Tibial nerve (tissue), 4 donors: ENCODE measurements at regions not wholly inside any gene's neighbourhood (a gene's known extent, or its start where the extent isn't known, plus 50 kb on each side); places are given as distances from the start of the nearest gene placed in this dataset.
"Not testable (repeated sequence)": the region's sequence is repeated elsewhere in the genome, so short reads cannot be mapped to it uniquely, and the experiment has no call there.

Experiments used
- DNase-seq, 2 donors: peaks; one replicate each; pipeline ENCODE4 v3.0.0-alpha.2; 2019; ENCODE audit warnings: low spot score in 2 of 2
- H3K27ac ChIP-seq, 4 donors: fragments of 200-600 bp; sonication (generic) in 3 of 4; one replicate each; pipeline ENCODE4 v1.5.1; 2017 to 2019; ENCODE audit warnings: mild to moderate bottlenecking in 1 of 4
- H3K27me3 ChIP-seq, 2 donors: fragments of 200-600 bp; sonication (generic) in 1 of 2; one replicate each; pipeline versions ENCODE4 v1.5.1 to v1.6.0; 2017 to 2019
- H3K36me3 ChIP-seq, 3 donors: fragments of 200-600 bp; sonication (generic); one replicate each; pipeline ENCODE4 v1.5.1; 2018 to 2019
- H3K4me1 ChIP-seq, 4 donors: fragments of 200-600 bp; sonication (generic) in 3 of 4; one replicate each; pipeline ENCODE4 v1.5.1; 2017 to 2019
- H3K4me3 ChIP-seq, 4 donors: fragments of 200-600 bp; sonication (generic) in 3 of 4; one replicate each; pipeline ENCODE4 v1.5.1; 2017 to 2019; ENCODE audit warnings: mild to moderate bottlenecking in 1 of 4, moderate library complexity in 1 of 4
- H3K9me3 ChIP-seq, 4 donors: fragments of 200-600 bp; sonication (generic) in 3 of 4; one replicate each; pipeline ENCODE4 v1.5.1; 2017 to 2019
- CTCF ChIP-seq, 5 experiments: fragments of 200-600 bp in 3 of 5; fragments of 450-650 bp in 2 of 5; sonication (generic) in 3 of 5; IDR thresholded peaks; one replicate each; pipeline ENCODE4 v1.5.1; 2016 to 2019; ENCODE audit warnings: antibody characterized with exemption in 5 of 5, mild to moderate bottlenecking in 3 of 5, moderate library complexity in 2 of 5
- EP300 ChIP-seq, 2 donors: sonication (generic); formaldehyde crosslinking; IDR thresholded peaks; one replicate each; pipeline ENCODE4 v1.6.1; 2017; ENCODE audit warnings: antibody characterized with exemption in 2 of 2, mild to moderate bottlenecking in 1 of 2
- POLR2A ChIP-seq, 2 donors: fragments of 450-650 bp; IDR thresholded peaks; one replicate each; pipeline ENCODE4 v1.6.1; 2017; ENCODE audit warnings: antibody characterized with exemption in 2 of 2, mild to moderate bottlenecking in 2 of 2, moderate library complexity in 2 of 2
- WGBS, 2 donors: methylation state at CpG; one replicate each; pipeline ENCODE4 v1.1.5; 2018; 5-methylcytosine and 5-hydroxymethylcytosine counted together

GRCh38 chr11:69874984-69875624, 55.9 kb upstream of the FGF3 start:
- Histone ChIP-seq H3K9me3 (no peaks in the 10 kb centered on the region), H3K36me3 (no peaks in the 10 kb centered on the region), H3K4me3 (no peak overlapping the region), H3K27ac (no peak overlapping the region), H3K27me3 (no peaks in the 10 kb centered on the region), H3K4me1 (no peaks in the 10 kb centered on the region)
- no peak for DNase-seq
- TF ChIP-seq EP300 (IDR thresholded peaks at IDR 0.05) (no peak), POLR2A (IDR thresholded peaks at IDR 0.05) (no peak), CTCF (IDR thresholded peaks at IDR 0.05) (no peak)
- WGBS, 2 donors, result 33 to 37% methylated on average over 19 to 21 of the region's 21 CpGs

- no peak overlapping the region for H3K4me3 ChIP-seq
- WGBS, 2 donors, result 80 to 82% methylated on average over 8 to 10 of the region's 10 CpGs
- no peaks in the 10 kb centered on the region for H3K9me3 ChIP-seq
- TF ChIP-seq EP300 (IDR thresholded peaks at IDR 0.05) (no peak), POLR2A (IDR thresholded peaks at IDR 0.05) (no peak), CTCF (IDR thresholded peaks at IDR 0.05) (no peak)
- H3K4me1 ChIP-seq, result no peaks in the 10 kb centered on the region
- no peaks in the 10 kb centered on the region for H3K36me3 ChIP-seq
- peak in 1 of 2 donors; percentile 11 for DNase-seq
- H3K27ac ChIP-seq, result no peak overlapping the region
- no peaks in the 10 kb centered on the region for H3K27me3 ChIP-seq
Observed at GRCh38 chr11:69876013-69876412, 56.8 kb upstream of the FGF3 start.

GRCh38 chr11:69877235-69877634, 58.0 kb upstream of the FGF3 start:
- no peaks in the 10 kb centered on the region for H3K27me3 ChIP-seq
- peak in 1 of 2 donors; percentile 1 for DNase-seq
- 86 to 91% methylated on average over 8 of the region's 8 CpGs for WGBS, 2 donors
- no peaks in the 10 kb centered on the region for H3K36me3 ChIP-seq
- no peak for TF ChIP-seq POLR2A (IDR thresholded peaks at IDR 0.05)
- TF ChIP-seq CTCF (IDR thresholded peaks at IDR 0.05), result no peak
- TF ChIP-seq EP300 (IDR thresholded peaks at IDR 0.05), result no peak
- no peak overlapping the region for H3K27ac ChIP-seq
- no peak overlapping the region for H3K4me3 ChIP-seq
- H3K4me1 ChIP-seq, result no peaks in the 10 kb centered on the region
- no peaks in the 10 kb centered on the region for H3K9me3 ChIP-seq

GRCh38 chr11:69877704-69878103, 58.5 kb upstream of the FGF3 start:
- peak in 1 of 2 donors; percentile 11 for DNase-seq
- not testable (repeated sequence) for H3K4me3 ChIP-seq, H3K9me3 ChIP-seq, H3K36me3 ChIP-seq, H3K27me3 ChIP-seq, H3K4me1 ChIP-seq, H3K27ac ChIP-seq
- 75 to 82% methylated on average over 7 of the region's 7 CpGs for WGBS, 2 donors

- Histone ChIP-seq H3K4me3 (no peak overlapping the region), H3K36me3 (no peaks in the 10 kb centered on the region), H3K27ac (no peak overlapping the region), H3K9me3 (no peaks in the 10 kb centered on the region), H3K27me3 (no peaks in the 10 kb centered on the region), H3K4me1 (no peaks in the 10 kb centered on the region)
- DNase-seq, result peak in 1 of 2 donors; percentile 2
- whole genome bisulfite sequencing, 2 donors, result 74 to 81% methylated on average over 12 of the region's 12 CpGs
- TF ChIP-seq EP300 (IDR thresholded peaks at IDR 0.05), result no peak
- no peak for TF ChIP-seq CTCF (IDR thresholded peaks at IDR 0.05)
- TF ChIP-seq POLR2A (IDR thresholded peaks at IDR 0.05), result no peak
Observed at GRCh38 chr11:69878144-69878883, 59.1 kb upstream of the FGF3 start.
